Loucy (cell line): ENCODE measurements at regions not wholly inside any gene's neighbourhood (a gene's known extent, or its start where the extent isn't known, plus 50 kb on each side); places are given as distances from the start of the nearest gene placed in this dataset.

Source experiments
- H2AFZ ChIP-seq: fragments of 200-600 bp; sonication (generic); 2 replicates; pipeline ENCODE4 v1.6.0; 2016; ENCODE audit warnings: antibody characterized with exemption, mild to moderate bottlenecking, low read length, moderate library complexity
- H3F3A ChIP-seq: fragments of 200-600 bp; 2 replicates; pipeline ENCODE4 v1.6.0; 2016; ENCODE audit warnings: antibody characterized with exemption, low read depth, mild to moderate bottlenecking
- H3K27me3 ChIP-seq: fragments of 200-600 bp; sonication (generic); 2 replicates; pipeline ENCODE4 v1.6.1; 2014; ENCODE audit warnings: low read length, mild to moderate bottlenecking; ENCODE audit not compliant: insufficient read depth, poor library complexity, severe bottlenecking
- H3K36me3 ChIP-seq: fragments of 200-600 bp; sonication (generic); 2 replicates; pipeline ENCODE4 v1.6.1; 2016; ENCODE audit warnings: low read length; ENCODE audit not compliant: insufficient read depth
- H3K4me1 ChIP-seq: fragments of 200-600 bp; sonication (generic); 2 replicates; pipeline ENCODE4 v1.5.1; 2014; ENCODE audit warnings: low read length, mild to moderate bottlenecking; ENCODE audit not compliant: insufficient read depth, poor library complexity, severe bottlenecking
- H3K4me2 ChIP-seq: fragments of 200-600 bp; sonication (generic); 2 replicates; pipeline ENCODE4 v1.6.0; 2014; ENCODE audit warnings: antibody characterized with exemption, low read length, low read depth, mild to moderate bottlenecking; ENCODE audit not compliant: poor library complexity, severe bottlenecking
- H3K4me3 ChIP-seq: fragments of 200-600 bp; sonication (generic); 2 replicates; pipeline ENCODE4 v1.5.1; 2014; ENCODE audit warnings: low read length, mild to moderate bottlenecking, mixed read lengths; ENCODE audit not compliant: poor library complexity, severe bottlenecking
- H3K79me2 ChIP-seq: fragments of 200-600 bp; sonication (generic); 2 replicates; pipeline ENCODE4 v1.6.1; 2014; ENCODE audit warnings: low read length; ENCODE audit not compliant: insufficient read depth
- H3K9ac ChIP-seq: fragments of 200-600 bp; sonication (generic); 2 replicates; pipeline ENCODE4 v1.6.0; 2014; ENCODE audit warnings: mild to moderate bottlenecking, low read depth, low read length, moderate library complexity; ENCODE audit not compliant: poor library complexity, severe bottlenecking
- H3K9me2 ChIP-seq: fragments of 200-600 bp; sonication (generic); replicated peaks from 2 replicates; pipeline ENCODE4 v1.6.1; 2016; ENCODE audit warnings: low read depth, low read length, mixed read lengths
- H3K9me3 ChIP-seq: fragments of 200-600 bp; sonication (generic); 2 replicates; pipeline ENCODE4 v1.6.1; 2014; ENCODE audit warnings: mild to moderate bottlenecking, antibody characterized with exemption, low read length, low read depth; ENCODE audit not compliant: insufficient read depth
- H4K20me1 ChIP-seq: fragments of 200-600 bp; sonication (generic); 2 replicates; pipeline ENCODE4 v1.6.0; 2014; ENCODE audit warnings: antibody characterized with exemption, low read length, mild to moderate bottlenecking; ENCODE audit not compliant: insufficient read depth, poor library complexity, severe bottlenecking
- EZH2phosphoT487 ChIP-seq: fragments of 200-600 bp; IDR thresholded peaks from 2 replicates; pipeline ENCODE4 v1.6.1; 2018; ENCODE audit warnings: antibody characterized with exemption, mild to moderate bottlenecking, moderate library complexity, borderline replicate concordance
- TF ChIP-seq, protein P1 (sequence below): fragments of 200-600 bp; sonication (generic); conservative IDR thresholded peaks from 2 replicates; pipeline ENCODE4 v1.5.1; 2014; ENCODE audit warnings: mild to moderate bottlenecking, antibody characterized with exemption, low read length

DNA sequence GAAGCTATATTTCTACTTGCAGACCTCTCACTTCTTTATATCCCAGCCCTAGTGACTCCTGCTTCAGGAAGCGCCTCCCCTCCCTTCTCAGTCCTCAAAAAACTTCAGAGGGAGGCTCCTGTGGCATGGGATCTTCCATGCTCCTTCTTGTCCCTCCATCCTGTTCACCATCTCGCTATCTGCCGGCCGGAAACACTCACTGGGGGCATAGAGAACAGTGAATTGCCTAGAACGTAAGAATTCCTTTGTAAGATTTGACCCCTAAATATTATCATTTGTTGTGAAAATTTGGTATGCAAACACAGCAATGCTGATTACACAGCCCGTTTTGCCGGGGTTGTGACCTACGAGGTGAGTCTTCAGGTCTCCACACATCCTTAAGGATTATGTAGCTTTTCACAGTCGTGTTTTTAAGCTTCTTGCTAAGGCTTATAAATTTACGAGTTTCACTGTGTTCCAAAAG, 218.7 kb upstream of the ATP10A start:
- TF ChIP-seq, protein P1, sequence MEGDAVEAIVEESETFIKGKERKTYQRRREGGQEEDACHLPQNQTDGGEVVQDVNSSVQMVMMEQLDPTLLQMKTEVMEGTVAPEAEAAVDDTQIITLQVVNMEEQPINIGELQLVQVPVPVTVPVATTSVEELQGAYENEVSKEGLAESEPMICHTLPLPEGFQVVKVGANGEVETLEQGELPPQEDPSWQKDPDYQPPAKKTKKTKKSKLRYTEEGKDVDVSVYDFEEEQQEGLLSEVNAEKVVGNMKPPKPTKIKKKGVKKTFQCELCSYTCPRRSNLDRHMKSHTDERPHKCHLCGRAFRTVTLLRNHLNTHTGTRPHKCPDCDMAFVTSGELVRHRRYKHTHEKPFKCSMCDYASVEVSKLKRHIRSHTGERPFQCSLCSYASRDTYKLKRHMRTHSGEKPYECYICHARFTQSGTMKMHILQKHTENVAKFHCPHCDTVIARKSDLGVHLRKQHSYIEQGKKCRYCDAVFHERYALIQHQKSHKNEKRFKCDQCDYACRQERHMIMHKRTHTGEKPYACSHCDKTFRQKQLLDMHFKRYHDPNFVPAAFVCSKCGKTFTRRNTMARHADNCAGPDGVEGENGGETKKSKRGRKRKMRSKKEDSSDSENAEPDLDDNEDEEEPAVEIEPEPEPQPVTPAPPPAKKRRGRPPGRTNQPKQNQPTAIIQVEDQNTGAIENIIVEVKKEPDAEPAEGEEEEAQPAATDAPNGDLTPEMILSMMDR: no peak
- Histone ChIP-seq H2AFZ (no peak overlapping the region), H3K4me3 (no peak overlapping the region), H3K9me3 (peaks cover 4% of the 10 kb centered on the region; the same call in 1 of the 2 replicates), H3F3A (no peaks in the 10 kb centered on the region), H3K9me2 (no peaks in the 10 kb centered on the region), H3K4me1 (no peaks in the 10 kb centered on the region), H3K4me2 (no peak overlapping the region), H4K20me1 (no peaks in the 10 kb centered on the region), H3K79me2 (no peaks in the 10 kb centered on the region), H3K9ac (no peak overlapping the region), H3K27me3 (no peaks in the 10 kb centered on the region), H3K36me3 (no peaks in the 10 kb centered on the region)

DNA sequence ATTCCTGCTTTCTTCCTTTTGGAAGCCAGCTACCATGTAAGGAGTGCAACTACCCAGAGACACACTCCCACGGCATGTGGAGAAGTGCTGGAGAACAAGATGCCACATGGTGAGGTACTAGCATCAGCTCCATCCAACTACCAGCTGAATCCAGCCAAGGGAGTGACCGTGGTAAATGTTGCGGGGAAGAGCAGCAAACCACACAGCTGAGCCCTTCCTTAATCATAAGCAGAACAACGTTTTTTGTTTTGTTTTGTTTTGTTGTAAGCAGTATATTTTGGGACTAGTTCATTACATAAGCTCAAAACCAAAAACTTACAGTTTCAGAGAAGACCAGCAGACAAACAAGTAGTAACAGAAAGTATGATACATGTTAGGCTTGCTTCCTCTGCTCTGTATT, 212.6 kb upstream of the ATP10A start:
- H3K9ac ChIP-seq: no peak overlapping the region
- peaks cover 5% of the 10 kb centered on the region; the same call in 1 of the 2 replicates for H3K9me3 ChIP-seq
- H3K4me3 ChIP-seq: no peak overlapping the region
- no peaks in the 10 kb centered on the region for H3F3A ChIP-seq
- no peaks in the 10 kb centered on the region for H3K4me1 ChIP-seq
- no peaks in the 10 kb centered on the region for H4K20me1 ChIP-seq
- H3K27me3 ChIP-seq: no peaks in the 10 kb centered on the region
- TF ChIP-seq EZH2phosphoT487: no peak
- TF ChIP-seq, protein P1: no peak
- no peaks in the 10 kb centered on the region for H3K36me3 ChIP-seq
- H3K79me2 ChIP-seq: no peaks in the 10 kb centered on the region
- H3K4me2 ChIP-seq: no peak overlapping the region
- H3K9me2 ChIP-seq: no peaks in the 10 kb centered on the region
- no peak overlapping the region for H2AFZ ChIP-seq

GRCh38 chr15:26073430-26074333, 210.6 kb upstream of the ATP10A start:
- Histone ChIP-seq H3K9me3 (peaks cover 5% of the 10 kb centered on the region; the same call in 1 of the 2 replicates), H2AFZ (no peak overlapping the region), H3K4me2 (no peak overlapping the region), H3K9me2 (no peaks in the 10 kb centered on the region), H3K27me3 (no peaks in the 10 kb centered on the region), H3K9ac (no peak overlapping the region), H3K4me3 (no peak overlapping the region), H3K36me3 (no peaks in the 10 kb centered on the region), H3K79me2 (no peaks in the 10 kb centered on the region), H3K4me1 (no peaks in the 10 kb centered on the region), H4K20me1 (no peaks in the 10 kb centered on the region), H3F3A (no peaks in the 10 kb centered on the region)
- TF ChIP-seq, protein P1: no peak
- no peak for TF ChIP-seq EZH2phosphoT487
